ENCODE measurements at regions not wholly inside any gene's neighbourhood (a gene's known extent, or its start where the extent isn't known, plus 50 kb on each side); places are given as distances from the start of the nearest gene placed in this dataset.

GRCh38 chr14:35221462-35221861 lies 70.7 kb upstream of the PSMA6 start:
- no peak for TF ChIP-seq CTCF (conservative IDR thresholded peaks at IDR 0.05; ENCODE audit: low read length)
- TF ChIP-seq EZH2phosphoT487 (IDR thresholded peaks at IDR 0.05; ENCODE audit: borderline replicate concordance, low read depth, low read length): no peak
